ENCODE measurements at regions not wholly inside any gene's neighbourhood (a gene's known extent, or its start where the extent isn't known, plus 50 kb on each side); places are given as distances from the start of the nearest gene placed in this dataset.
A peak's percentile ranks its signal among the peaks of the same experiment; 100 is the strongest.

DNA sequence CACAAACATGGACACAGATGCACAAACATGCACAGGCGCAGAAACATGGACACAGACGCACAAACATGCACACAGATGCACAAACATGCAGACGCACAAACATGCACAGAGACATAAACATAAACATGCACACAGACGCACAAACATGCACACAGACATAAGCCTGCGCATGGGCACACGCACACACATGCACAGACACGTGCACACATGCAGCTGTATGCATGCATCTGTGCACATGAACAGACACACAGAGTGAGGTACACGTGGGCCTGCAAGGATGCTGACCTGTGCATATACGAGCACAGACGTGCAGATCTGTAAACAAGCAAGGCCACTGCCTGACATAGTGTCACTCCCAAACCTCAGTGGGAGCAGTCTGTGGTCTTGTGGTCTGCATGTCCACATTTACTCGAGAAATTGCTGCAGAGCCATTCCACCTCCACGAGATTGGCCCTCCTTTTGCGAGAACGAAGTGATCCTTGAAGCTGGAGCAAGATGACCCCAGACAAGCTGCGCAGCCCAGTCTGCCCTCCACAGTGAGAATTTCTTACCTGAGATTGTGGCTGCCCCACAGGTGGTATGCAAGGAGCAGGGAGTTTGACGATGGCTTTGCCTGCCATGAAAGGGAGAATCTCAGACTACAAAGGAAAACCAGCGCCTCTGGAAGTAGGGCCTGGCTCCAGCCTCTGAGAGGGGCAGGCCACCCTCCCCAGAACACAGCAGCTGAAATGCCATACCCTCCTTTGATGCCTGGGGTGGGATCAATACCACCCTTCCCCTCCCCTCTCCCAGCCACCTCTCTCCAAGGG lies 299.9 kb downstream of the BRD1 start:
- ATAC-seq (no peak), DNase-seq (no peak)
- H3K27me3 Mint-ChIP-seq, result no peaks in the 10 kb centered on the region
- POLR2A ChIA-PET, result no interaction called here
- no peak overlapping the region for H3K4me3 Mint-ChIP-seq
- H3K4me1 Mint-ChIP-seq, result peaks cover 0 to 13% (median under 1%) of the 10 kb centered on the region in 4 donors
- peaks cover 0 to 6% (median 4%) of the 10 kb centered on the region in 3 donors for H3K36me3 Mint-ChIP-seq
- peaks cover 0 to 3% (median 0%) of the 10 kb centered on the region in 9 donors for H3K9me3 Mint-ChIP-seq
- no peak overlapping the region for H3K27ac Mint-ChIP-seq

DNA sequence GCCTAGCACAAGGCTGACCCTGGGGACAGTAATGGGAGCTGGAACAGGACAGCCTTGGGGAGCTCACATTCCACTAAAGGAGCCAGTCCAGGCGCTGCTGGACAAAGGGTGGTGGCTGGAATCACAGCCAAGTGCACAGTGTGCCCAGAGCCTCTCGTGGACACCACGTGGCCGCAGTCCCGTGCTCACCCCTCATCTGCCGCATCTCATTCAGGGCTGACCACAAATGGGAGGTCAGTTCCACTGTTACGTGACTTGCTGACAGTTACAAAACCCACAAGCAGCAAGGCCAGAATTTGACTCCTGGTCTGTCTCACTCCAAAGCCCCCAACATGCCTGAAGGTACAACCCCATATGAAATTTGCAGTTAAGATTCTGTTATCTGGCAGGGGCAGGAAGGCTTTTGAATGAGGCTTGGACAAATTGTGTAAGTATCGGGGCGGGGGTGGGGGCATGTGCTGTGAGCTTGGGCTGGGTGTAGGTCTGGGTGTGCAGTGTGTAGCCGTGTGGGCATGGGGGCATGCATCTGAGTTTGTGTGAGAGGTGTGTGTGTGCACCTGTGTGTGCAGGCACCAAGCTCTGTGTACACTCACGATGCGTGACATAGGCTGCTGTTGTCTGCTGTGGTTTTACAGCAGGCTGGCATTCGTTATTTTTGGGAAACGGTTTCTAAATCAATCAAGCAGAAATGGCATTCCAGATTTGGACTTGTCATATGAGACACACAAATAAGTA lies 301.7 kb downstream of the BRD1 start:
- H3K27ac Mint-ChIP-seq, result no peak overlapping the region
- ATAC-seq (no peak), DNase-seq (no peak)
- H3K36me3 Mint-ChIP-seq, result peaks cover 0 to 10% (median 4%) of the 10 kb centered on the region in 3 donors
- peaks cover 0 to 13% (median under 1%) of the 10 kb centered on the region in 4 donors for H3K4me1 Mint-ChIP-seq
- no peak overlapping the region for H3K4me3 Mint-ChIP-seq
- peaks cover 0 to 3% (median 0%) of the 10 kb centered on the region in 9 donors for H3K9me3 Mint-ChIP-seq
- POLR2A ChIA-PET, result interaction anchor here (0.7 kb wide), 1 partner anchor 114 kb away, joined by 3 read pairs; no protein-coding TSS in a partner anchor
- no peaks in the 10 kb centered on the region for H3K27me3 Mint-ChIP-seq

DNA sequence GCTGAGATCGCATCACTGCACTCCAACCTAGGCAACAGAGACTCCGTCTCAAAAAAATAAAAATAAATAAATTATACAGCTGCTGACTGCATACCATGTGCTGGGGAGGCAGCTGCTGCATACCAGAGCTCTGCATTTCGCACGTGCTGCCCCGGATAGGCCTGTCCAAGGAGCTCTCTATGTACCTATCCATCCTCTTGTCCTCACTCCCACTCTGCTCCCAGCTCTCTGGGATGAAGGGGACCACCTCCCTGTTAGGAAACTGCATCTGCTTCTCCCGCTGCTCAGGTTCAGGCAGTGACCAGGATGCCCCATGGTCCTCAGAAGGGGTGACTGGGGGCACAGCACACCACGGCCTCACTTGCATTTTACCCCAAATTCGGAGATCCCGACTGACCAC lies 302.3 kb downstream of the BRD1 start:
- no peaks in the 10 kb centered on the region for H3K27me3 Mint-ChIP-seq
- H3K9me3 Mint-ChIP-seq, result peaks cover 0 to 2% (median 0%) of the 10 kb centered on the region in 9 donors
- DNase-seq (no peak), ATAC-seq (no peak)
- POLR2A ChIA-PET, result no interaction called here
- H3K4me1 Mint-ChIP-seq, result peaks cover 0 to 13% (median under 1%) of the 10 kb centered on the region in 4 donors
- no peak overlapping the region for H3K4me3 Mint-ChIP-seq
- peaks cover 0 to 10% (median 1%) of the 10 kb centered on the region in 3 donors for H3K36me3 Mint-ChIP-seq
- no peak overlapping the region for H3K27ac Mint-ChIP-seq

DNA sequence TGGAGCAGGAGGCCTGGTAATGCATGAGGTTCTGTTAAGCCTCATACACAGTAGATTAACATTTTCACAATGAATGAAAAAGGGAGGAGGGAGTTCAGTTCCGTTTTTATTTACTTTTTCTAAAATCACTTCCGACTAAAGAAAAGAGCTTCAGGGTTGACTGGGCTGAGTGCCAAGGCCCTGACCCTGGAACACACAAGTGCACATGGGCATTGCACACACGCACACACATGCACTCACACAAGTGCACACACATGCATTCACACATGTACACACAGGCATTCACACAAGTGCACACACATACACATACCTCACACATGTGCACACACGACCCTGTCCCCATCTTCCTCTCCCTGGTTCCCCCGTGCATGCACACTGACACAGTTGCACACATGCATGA lies 303.3 kb downstream of the BRD1 start:
- H3K9me3 Mint-ChIP-seq, result peaks cover 0 to 2% (median 0%) of the 10 kb centered on the region in 9 donors
- H3K27me3 Mint-ChIP-seq, result no peaks in the 10 kb centered on the region
- H3K36me3 Mint-ChIP-seq, result peaks cover 0 to 7% (median 2%) of the 10 kb centered on the region in 3 donors
- POLR2A ChIA-PET, result no interaction called here
- peaks cover 0 to 13% (median under 1%) of the 10 kb centered on the region in 4 donors for H3K4me1 Mint-ChIP-seq
- no peak for ATAC-seq
- no peak for DNase-seq
- no peak overlapping the region for H3K27ac Mint-ChIP-seq
- no peak overlapping the region for H3K4me3 Mint-ChIP-seq

DNA sequence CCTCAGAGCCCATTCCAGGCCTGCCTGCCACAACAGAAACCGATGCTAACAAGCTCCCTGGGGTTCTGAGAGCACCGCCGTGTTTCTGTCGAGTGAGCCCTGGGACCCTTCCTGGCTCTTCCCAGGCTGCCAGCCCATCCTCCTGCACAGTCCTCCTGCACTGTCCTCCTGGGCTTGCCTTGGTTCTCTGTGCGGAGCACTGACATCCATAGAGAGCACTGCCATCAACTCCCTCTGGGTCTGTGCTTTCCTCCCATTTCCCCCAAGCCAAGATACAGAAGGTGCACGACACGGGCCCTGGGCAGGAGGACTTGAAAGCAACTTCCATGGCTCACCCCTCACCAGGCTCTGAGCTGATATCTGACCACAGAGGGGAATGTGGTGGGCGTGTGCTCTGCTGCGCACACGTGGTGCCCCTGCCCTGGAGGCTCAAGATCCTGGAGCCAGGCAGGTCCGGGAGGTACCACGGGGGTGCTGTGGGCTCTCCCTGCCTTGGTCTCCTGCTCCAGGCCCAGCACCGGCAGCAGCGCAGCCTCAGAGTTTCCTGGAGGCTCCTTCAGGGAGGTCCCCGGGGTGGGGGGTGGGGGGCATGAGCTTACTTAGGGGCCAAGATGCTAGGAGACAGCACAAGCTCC lies 304.2 kb downstream of the BRD1 start:
- peaks cover 0 to 7% (median 2%) of the 10 kb centered on the region in 3 donors for H3K36me3 Mint-ChIP-seq
- peaks cover 0 to 13% (median under 1%) of the 10 kb centered on the region in 4 donors for H3K4me1 Mint-ChIP-seq
- H3K27ac Mint-ChIP-seq, result no peak overlapping the region
- DNase-seq (no peak), ATAC-seq (no peak)
- H3K4me3 Mint-ChIP-seq, result no peak overlapping the region
- POLR2A ChIA-PET, result no interaction called here
- H3K27me3 Mint-ChIP-seq, result peaks cover 0 to 4% (median 0%) of the 10 kb centered on the region in 5 donors
- peaks cover 0 to 2% (median 0%) of the 10 kb centered on the region in 9 donors for H3K9me3 Mint-ChIP-seq

DNA sequence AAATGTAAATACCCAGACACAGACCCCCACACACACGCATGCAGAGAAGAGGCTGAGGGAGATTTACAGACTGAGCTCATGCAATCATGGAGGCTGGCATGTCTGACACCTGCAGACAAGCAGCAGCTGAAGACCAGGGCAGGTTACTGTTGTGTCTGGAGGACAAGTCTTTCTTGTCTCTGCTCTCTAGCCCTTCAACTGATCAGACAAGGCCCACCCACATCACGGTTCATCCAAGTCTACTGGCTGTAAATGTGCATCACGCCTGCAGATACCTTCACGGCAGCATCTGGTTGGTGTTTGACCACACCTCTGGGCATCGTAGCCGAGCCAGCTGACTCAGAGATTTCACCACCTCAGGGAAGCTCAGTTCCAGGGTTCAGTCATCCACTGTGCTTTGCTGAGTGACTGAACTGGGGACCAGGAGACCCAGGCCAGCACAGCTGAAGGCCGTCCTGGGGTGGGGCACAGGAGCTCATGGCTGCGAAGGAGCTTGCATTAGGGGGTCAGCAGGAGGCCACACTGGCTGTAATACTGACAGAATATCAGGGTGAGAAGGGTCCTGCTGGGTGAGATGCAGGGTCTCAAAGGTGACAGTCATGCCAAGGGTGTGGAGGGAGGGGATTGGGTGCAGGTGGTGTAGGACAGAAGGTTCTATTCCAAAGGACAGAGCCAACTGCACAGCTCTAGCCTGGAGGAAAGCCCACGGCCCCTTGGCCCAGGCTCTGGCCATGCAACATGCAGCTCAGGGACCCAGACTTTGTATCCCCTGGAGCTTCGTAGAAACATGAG lies 304.9 kb downstream of the BRD1 start:
- peaks cover 0 to 2% (median 0%) of the 10 kb centered on the region in 9 donors for H3K9me3 Mint-ChIP-seq
- POLR2A ChIA-PET, result no interaction called here
- peaks cover 0 to 10% (median under 1%) of the 10 kb centered on the region in 4 donors for H3K4me1 Mint-ChIP-seq
- ATAC-seq (no peak), DNase-seq (no peak)
- H3K27ac Mint-ChIP-seq, result no peak overlapping the region
- peaks cover 0 to 4% (median 0%) of the 10 kb centered on the region in 5 donors for H3K27me3 Mint-ChIP-seq
- H3K4me3 Mint-ChIP-seq, result no peak overlapping the region
- H3K36me3 Mint-ChIP-seq, result peaks cover 0 to 9% (median 2%) of the 10 kb centered on the region in 3 donors

DNA sequence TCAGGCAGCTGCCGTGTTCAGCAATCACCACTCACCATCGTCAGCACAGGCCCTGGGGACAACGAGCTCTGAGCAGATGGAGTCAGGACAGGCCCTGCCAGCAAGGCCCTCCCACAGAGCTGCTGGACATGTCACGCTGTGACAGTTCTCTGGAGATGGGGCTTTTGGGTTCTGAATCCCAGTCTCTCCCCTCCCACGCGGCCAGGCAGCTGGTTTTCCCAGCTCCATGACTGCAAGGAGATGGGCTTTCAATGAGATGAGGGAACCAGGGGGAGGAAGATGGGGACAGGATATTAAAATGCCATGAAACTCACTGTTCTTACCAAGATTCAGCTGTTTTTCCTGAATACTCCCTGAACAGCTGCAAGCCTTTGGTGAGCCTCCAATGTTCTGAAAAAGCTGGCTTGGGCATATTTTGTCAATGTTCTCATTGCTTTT lies 305.9 kb downstream of the BRD1 start:
- Mint-ChIP-seq H3K4me1 (peaks cover 0 to 5% (median under 1%) of the 10 kb centered on the region in 4 donors), H3K27ac (no peak overlapping the region)
- POLR2A ChIA-PET, result no interaction called here

DNA sequence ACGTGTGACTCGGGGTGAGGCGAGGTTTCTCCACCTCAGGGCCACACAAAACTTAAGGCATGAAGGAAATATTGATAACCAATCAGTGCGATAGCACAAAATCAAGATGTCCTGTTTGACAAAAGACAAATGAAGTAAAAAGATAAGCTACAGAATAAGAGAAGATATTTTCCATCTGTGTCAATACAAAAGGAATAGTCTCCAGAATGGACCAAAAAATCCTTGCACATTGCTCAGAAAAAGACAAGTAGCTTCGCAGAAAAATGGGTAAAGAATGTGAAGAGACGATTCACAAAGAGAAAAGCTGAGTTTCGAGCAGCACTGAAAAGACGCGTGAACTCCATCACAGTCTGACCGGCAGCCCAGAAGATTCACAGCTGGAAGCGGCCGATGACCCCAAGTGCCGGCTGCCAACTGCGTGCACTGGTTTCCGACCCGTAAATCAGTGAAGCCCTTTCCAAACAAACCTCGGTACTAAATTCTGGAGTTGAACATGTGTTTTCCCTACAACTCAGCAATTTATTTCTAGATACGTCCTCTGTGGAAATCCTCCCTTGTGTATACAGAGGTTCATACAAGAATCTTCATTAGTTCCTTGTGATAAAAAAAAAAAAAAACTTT lies 308.4 kb downstream of the BRD1 start:
- Mint-ChIP-seq H3K4me1 (peaks cover 0 to 2% (median 0%) of the 10 kb centered on the region in 4 donors), H3K27ac (peak overlapping the region in 1 of 10 donors; percentile 19), H3K27me3 (peaks cover 0 to 4% (median 0%) of the 10 kb centered on the region in 5 donors), H3K36me3 (peaks cover 0 to 17% (median 2%) of the 10 kb centered on the region in 3 donors), H3K9me3 (peaks cover 0 to 7% (median 0%) of the 10 kb centered on the region in 9 donors), H3K4me3 (no peak overlapping the region)
- POLR2A ChIA-PET, result no interaction called here
- ATAC-seq (no peak), DNase-seq (no peak)

More for the DNA sequence above, 305.9 kb downstream of the BRD1 start:
- peaks cover 0 to 10% (median 2%) of the 10 kb centered on the region in 3 donors for H3K36me3 Mint-ChIP-seq
- ATAC-seq (no peak), DNase-seq (no peak)
- H3K9me3 Mint-ChIP-seq, result peaks cover 0 to 2% (median 0%) of the 10 kb centered on the region in 9 donors
- no peak overlapping the region for H3K4me3 Mint-ChIP-seq
- H3K27me3 Mint-ChIP-seq, result peaks cover 0 to 4% (median 0%) of the 10 kb centered on the region in 5 donors

DNA sequence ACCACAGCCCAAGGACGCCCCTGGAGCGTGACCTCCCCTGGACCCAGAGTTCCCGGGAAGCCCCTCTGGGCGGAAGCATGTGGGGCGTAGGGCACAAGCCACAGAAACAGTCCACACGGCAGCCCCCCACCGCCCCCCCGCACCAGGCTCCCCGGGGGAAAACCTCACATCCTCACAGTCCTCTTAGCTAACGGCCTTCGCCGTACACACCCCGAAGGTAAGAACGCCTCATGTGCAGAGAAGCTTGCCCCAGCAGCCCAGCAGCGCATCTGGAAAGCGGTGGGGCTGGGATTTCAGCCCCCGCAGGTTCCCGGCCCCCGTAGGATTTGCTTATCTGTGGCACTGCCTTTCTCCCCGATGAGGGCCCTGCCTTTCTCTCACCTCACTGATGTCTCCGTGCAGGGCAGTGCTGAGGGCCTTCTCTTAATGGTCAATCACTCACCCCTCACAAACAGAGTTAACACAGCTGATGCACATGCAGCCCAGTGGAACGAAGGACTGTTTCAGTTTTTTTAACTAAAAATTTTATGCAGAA lies 309.2 kb downstream of the BRD1 start:
- Mint-ChIP-seq H3K9me3 (peaks cover 0 to 14% (median 4%) of the 10 kb centered on the region in 9 donors), H3K27ac (no peak overlapping the region), H3K4me3 (no peak overlapping the region), H3K27me3 (peaks cover 0 to 4% (median 0%) of the 10 kb centered on the region in 5 donors), H3K36me3 (peaks cover 0 to 15% (median 2%) of the 10 kb centered on the region in 3 donors), H3K4me1 (peaks cover 0 to 5% (median 4%) of the 10 kb centered on the region in 4 donors)
- no peak for DNase-seq
- ATAC-seq, result no peak
- POLR2A ChIA-PET, result no interaction called here

DNA sequence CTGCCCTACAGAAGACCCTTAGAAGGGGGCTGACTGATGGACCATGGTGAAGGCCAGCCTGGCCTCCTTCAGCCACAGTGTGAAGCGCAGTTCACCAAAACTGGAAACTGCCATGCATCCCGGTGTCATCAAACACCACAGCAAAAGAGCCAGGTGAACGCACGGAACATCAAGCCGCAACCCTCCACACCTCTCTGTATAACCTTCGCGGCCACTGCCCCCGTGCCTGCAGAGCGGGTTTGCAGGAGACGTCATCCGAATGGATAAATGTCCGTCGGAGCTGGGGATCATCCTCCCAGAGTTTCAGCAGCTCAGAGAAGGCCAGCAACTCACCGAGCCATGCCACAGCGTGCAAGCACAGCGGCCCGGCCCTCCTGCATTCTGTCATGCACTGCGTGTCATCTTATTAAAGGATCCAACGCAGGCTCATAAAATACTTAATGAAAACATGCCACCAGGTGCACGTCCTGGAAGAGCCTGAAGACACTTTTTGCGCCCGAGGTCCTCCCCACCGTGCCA lies 309.9 kb downstream of the BRD1 start:
- Mint-ChIP-seq H3K27ac (peak overlapping the region in 1 of 10 donors; percentile 43), H3K4me3 (no peak overlapping the region), H3K36me3 (peaks cover 0 to 19% (median 2%) of the 10 kb centered on the region in 3 donors), H3K9me3 (peaks cover 0 to 22% (median 6%) of the 10 kb centered on the region in 9 donors), H3K27me3 (peaks cover 0 to 4% (median 0%) of the 10 kb centered on the region in 5 donors), H3K4me1 (peaks cover 0 to 10% (median 6%) of the 10 kb centered on the region in 4 donors)
- ATAC-seq (no peak), DNase-seq (peak in 1 of 10 donors; percentile 7)
- POLR2A ChIA-PET, result no interaction called here

DNA sequence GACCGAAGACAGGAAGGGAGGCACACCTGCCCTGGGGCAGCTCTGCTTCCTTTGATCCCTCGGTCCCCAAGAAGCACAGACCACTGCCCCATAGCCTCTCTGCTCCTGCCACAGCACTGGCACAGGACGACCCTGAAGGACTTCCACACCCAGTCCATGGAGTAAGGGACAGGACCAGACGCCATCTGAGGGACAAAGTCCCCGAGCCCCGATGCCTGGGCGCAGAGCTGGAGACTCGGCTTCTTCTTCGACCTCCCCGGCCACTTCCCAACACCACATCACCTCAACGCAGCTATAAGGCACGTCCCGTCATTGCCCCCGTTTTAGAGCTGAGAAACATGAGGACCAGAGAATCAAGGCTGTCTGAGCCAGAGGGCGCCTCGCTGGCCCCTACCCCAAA lies 310.5 kb downstream of the BRD1 start:
- peaks cover 0 to 22% (median 8%) of the 10 kb centered on the region in 9 donors for H3K9me3 Mint-ChIP-seq
- H3K36me3 Mint-ChIP-seq, result peaks cover 0 to 21% (median 2%) of the 10 kb centered on the region in 3 donors
- POLR2A ChIA-PET, result no interaction called here
- peaks cover 3 to 12% (median 7%) of the 10 kb centered on the region in 4 donors for H3K4me1 Mint-ChIP-seq
- H3K27ac Mint-ChIP-seq, result no peak overlapping the region
- H3K4me3 Mint-ChIP-seq, result no peak overlapping the region
- ATAC-seq (no peak), DNase-seq (peak in 1 of 10 donors; percentile 11)
- H3K27me3 Mint-ChIP-seq, result peaks cover 0 to 4% (median 0%) of the 10 kb centered on the region in 5 donors

All from naive thymus-derived CD8-positive, alpha-beta T cell (primary cell).